ENCODE measurements at regions not wholly inside any gene's neighbourhood (a gene's known extent, or its start where the extent isn't known, plus 50 kb on each side); places are given as distances from the start of the nearest gene placed in this dataset.

DNA sequence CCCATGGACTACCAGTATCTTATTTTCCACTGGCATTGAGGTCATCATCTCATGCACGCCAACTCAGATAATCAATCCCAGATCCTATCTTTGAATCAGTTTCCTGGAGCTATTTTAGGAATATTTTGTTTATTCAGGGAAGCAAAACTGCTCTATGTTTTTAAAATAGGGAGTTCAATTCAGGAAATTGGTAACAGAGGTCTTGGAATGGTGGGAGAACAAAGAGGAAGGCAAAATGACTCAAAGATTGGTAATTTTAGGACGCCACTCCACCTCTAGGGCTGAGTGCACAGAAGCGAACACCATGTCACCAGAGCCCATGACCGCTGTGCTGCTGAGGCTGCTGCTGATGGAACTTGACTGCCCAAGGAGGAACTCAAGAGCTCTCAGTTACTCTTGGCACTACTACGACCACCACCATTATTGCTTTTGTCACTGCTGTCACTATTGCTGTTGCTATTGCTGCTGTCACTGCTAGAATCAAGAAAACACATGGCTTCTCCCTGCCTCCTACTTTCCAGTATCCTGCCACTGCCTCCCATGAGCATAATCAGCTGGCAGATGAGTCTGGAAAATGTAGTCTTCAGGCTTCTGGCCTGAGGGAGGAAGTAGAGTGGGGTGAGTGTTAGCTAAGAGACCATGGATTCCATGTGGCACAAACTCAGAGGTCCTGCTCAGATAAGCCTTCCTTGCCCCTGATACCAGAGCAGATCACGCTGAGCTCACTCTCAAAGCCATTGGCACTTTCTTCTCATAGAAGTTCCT, 71.6 kb upstream of the CNIH3 start:
- POLR2A ChIA-PET (ENCODE audit: partially characterized antibody) = interaction anchor here (1.2 kb wide), 1 partner anchor 49 kb away, joined by 3 read pairs; no protein-coding TSS in a partner anchor
- no peak overlapping the region for H2AFZ ChIP-seq (ENCODE audit: low read length)

More for the DNA sequence above, 71.6 kb upstream of the CNIH3 start:
- Histone ChIP-seq H3K4me1 (replicated peaks in 1 of 4; ENCODE audit: control insufficient read depth in 3 of 4, insufficient read depth in 4 of 4, low read length in 3 of 4) (peaks cover 0 to 4% (median 0%) of the 10 kb centered on the region in 4 experiments; a peak in 1 of 7 replicates), H3K9ac (replicated peaks in 1 of 4; ENCODE audit: extremely low read depth in 1 of 4, low read depth in 3 of 4, low read length in 3 of 4) (no peak overlapping the region), H3K14ac (ENCODE audit: insufficient read length) (no peak overlapping the region), H3K23me2 (ENCODE audit: low read depth, low read length) (no peaks in the 10 kb centered on the region), H3K27me3 (replicated peaks in 1 of 4; ENCODE audit: control insufficient read depth in 3 of 4, extremely low read depth in 1 of 4, insufficient read depth in 3 of 4, low read length in 3 of 4) (no peaks in the 10 kb centered on the region), H3K79me1 (ENCODE audit: low read depth, low read length) (no peaks in the 10 kb centered on the region), H4K20me1 (replicated peaks in 1 of 2; ENCODE audit: control insufficient read depth in 1 of 2, insufficient read depth in 2 of 2, low read length in 2 of 2) (no peaks in the 10 kb centered on the region), H3K36me3 (ENCODE audit: control insufficient read depth in 2 of 4, insufficient read depth in 4 of 4, low read length in 3 of 4) (no peaks in the 10 kb centered on the region), H2BK20ac (ENCODE audit: low read length) (no peak overlapping the region), H4K91ac (replicated peaks; ENCODE audit: insufficient read length, low read length) (no peak overlapping the region), H4K8ac (ENCODE audit: extremely low read depth, insufficient read depth, low read length) (no peak overlapping the region), H2BK15ac (ENCODE audit: low read length) (no peak overlapping the region), H2BK5ac (ENCODE audit: low read depth, low read length) (no peak overlapping the region), H2BK120ac (replicated peaks; ENCODE audit: low read depth, low read length) (no peak overlapping the region), H3K56ac (replicated peaks; ENCODE audit: insufficient read length, low read depth, low read length) (no peak overlapping the region), H2BK12ac (ENCODE audit: low read depth, low read length) (no peak overlapping the region), H2AK5ac (ENCODE audit: low read depth, low read length) (no peak overlapping the region), H4K5ac (ENCODE audit: insufficient read length, low read depth, low read length) (no peak overlapping the region), H3K4ac (replicated peaks; ENCODE audit: insufficient read length, low read depth, low read length) (no peak overlapping the region), H3K79me2 (ENCODE audit: control insufficient read depth in 1 of 2, insufficient read depth in 2 of 2, low read length in 2 of 2) (no peaks in the 10 kb centered on the region), H3K4me2 (ENCODE audit: insufficient read depth in 1 of 2, low read depth in 2 of 2, low read length in 2 of 2) (no peak overlapping the region), H3K18ac (ENCODE audit: extremely low read depth, low read length) (no peak overlapping the region), H3K27ac (ENCODE audit: low read depth, low read length) (no peak overlapping the region), H3K9me3 (ENCODE audit: insufficient read depth in 2 of 2, low read depth in 1 of 2, low read length in 1 of 2) (no peaks in the 10 kb centered on the region), H3K4me3 (ENCODE audit: extremely low read depth in 1 of 4, insufficient read depth in 2 of 4, low read depth in 3 of 4, low read length in 4 of 4) (no peak overlapping the region), H3K23ac (ENCODE audit: insufficient read length) (no peak overlapping the region)
- DNase-seq (ENCODE audit: low read depth in 1 of 2, low spot score in 2 of 2) (no peak), FAIRE-seq (no peak)
- 87% methylated on average over 6 of the region's 6 CpGs; no CpG with 5 or more reads in 1 of the 2 experiments for WGBS, 2 experiments (ENCODE audit: extremely low coverage in 1 of 2, insufficient coverage in 1 of 2, insufficient read length in 1 of 2, insufficient replicate concordance in 2 of 2, low coverage in 1 of 2, low lambda C conversion rate in 2 of 2, missing lambda C conversion rate in 1 of 2)
- CTCF ChIA-PET (ENCODE audit: partially characterized antibody) = interaction anchor here (1.2 to 2.4 kb wide), 8 partner anchors 8 to 378 kb away, joined by 3 to 8 read pairs (median 4); no protein-coding TSS in a partner anchor
- TF ChIP-seq SIN3A (conservative IDR thresholded peaks at IDR 0.05 in 1 of 2, IDR thresholded peaks at IDR 0.05 in 1 of 2; ENCODE audit: low read depth in 1 of 2, low read length in 2 of 2) (no peak), E2F6 (IDR thresholded peaks at IDR 0.05) (no peak), EGR1 (IDR thresholded peaks at IDR 0.05; ENCODE audit: borderline replicate concordance, low read depth, low read length) (no peak), POLR2AphosphoS5 (IDR thresholded peaks at IDR 0.05; ENCODE audit: low read depth, low read length) (no peak), SAP30 (IDR thresholded peaks at IDR 0.05; ENCODE audit: insufficient read depth, insufficient replicate concordance, low read length) (no peak)

All from H1 (cell line).